ENCODE measurements at regions not wholly inside any gene's neighbourhood (a gene's known extent, or its start where the extent isn't known, plus 50 kb on each side); places are given as distances from the start of the nearest gene placed in this dataset.

DNA sequence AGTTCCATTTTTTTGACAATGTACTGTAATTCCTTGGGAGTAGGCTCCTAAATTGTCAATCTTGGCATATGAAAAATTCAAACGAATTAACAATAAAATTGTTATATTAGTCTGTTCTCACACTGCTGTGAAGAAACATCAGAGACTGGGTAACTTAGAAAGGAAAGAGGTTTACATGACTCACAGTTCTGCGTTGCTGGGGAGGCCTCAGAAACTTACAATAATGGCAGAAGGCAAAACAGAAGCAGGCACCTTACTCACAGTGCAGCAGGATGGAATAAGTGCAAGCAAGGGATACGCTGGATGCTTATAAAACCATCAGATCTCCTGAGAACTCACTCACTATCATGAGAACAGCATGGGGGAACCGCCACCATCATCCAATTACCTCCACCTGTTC is 246.4 kb upstream of the TRAM1L1 start:
- intact Hi-C loops (cut with DNase I; ENCODE audit: low total_unique reads) (no loop called here), in situ Hi-C loops (cut with MboI; ENCODE audit: low pct_ligation_motif_present in 1 of 4, low pct_unique_long_range_greater_than_20kb in 1 of 4, low sequenced_read_pairs in 3 of 4) (no loop called here)

DNA sequence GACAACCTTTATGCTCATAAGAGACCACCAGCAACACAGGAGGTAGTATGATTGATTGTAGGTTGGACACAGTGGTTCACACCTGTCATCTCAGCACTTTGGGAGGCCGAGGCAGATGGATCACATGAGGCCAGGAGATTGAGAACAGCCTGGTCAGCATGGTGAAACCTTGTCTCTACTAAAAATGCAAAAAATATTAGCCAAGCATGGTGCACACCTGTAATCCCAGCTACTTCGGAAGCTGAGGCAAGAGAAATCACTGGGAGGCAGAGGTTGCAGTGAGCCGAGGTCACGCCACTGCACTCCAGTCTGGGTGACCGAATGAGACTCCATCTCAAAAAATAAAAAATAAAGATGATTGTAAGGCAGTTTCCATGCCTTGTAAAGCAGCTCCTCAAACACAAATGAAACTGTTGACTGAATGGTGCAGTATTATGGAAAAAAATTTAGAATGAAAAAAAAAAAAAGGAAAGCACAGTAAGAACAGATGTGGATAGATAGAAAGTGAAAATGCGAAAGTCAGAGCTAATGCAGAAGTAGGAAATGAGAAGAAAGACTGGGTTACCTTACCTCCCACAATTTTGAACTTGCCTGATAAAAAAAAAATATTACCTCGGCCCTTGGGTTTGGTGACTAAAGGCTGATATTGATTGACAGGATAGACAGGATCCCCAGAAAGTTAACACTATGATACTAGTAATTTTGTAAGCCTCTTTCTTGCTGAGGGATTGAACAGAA is 249.2 kb upstream of the TRAM1L1 start:
- Histone ChIP-seq H3K4me1 (no peaks in the 10 kb centered on the region), H3K9me3 (no peaks in the 10 kb centered on the region), H3K36me3 (no peaks in the 10 kb centered on the region), H3K27ac (no peak overlapping the region), H3K4me3 (no peak overlapping the region), H3K27me3 (no peaks in the 10 kb centered on the region)
- WGBS, 2 donors (ENCODE audit: low coverage in 1 of 2) = 88 to 89% methylated on average over 6 to 7 of the region's 7 CpGs
- TF ChIP-seq POLR2A (IDR thresholded peaks at IDR 0.05) (no peak), POLR2AphosphoS5 (IDR thresholded peaks at IDR 0.05) (no peak), EP300 (IDR thresholded peaks at IDR 0.05; ENCODE audit: low read depth) (no peak), CTCF (IDR thresholded peaks at IDR 0.05) (no peak)
- in situ Hi-C loops (cut with MboI; ENCODE audit: low pct_ligation_motif_present in 1 of 4, low pct_unique_long_range_greater_than_20kb in 1 of 4, low sequenced_read_pairs in 3 of 4) (no loop called here), intact Hi-C loops (cut with DNase I; ENCODE audit: low total_unique reads) (no loop called here)
- DNase-seq = no peak

More for the DNA sequence above, 246.4 kb upstream of the TRAM1L1 start:
- H3K9me3 ChIP-seq = no peaks in the 10 kb centered on the region
- DNase-seq = no peak
- no peaks in the 10 kb centered on the region for H3K4me1 ChIP-seq
- H3K27me3 ChIP-seq = no peaks in the 10 kb centered on the region
- no peak for TF ChIP-seq POLR2A (IDR thresholded peaks at IDR 0.05)
- no peak overlapping the region for H3K4me3 ChIP-seq
- no peaks in the 10 kb centered on the region for H3K36me3 ChIP-seq
- WGBS, 2 donors (ENCODE audit: low coverage in 1 of 2) = 81 to 91% methylated on average over 3 to 4 of the region's 4 CpGs
- H3K27ac ChIP-seq = no peak overlapping the region

DNA sequence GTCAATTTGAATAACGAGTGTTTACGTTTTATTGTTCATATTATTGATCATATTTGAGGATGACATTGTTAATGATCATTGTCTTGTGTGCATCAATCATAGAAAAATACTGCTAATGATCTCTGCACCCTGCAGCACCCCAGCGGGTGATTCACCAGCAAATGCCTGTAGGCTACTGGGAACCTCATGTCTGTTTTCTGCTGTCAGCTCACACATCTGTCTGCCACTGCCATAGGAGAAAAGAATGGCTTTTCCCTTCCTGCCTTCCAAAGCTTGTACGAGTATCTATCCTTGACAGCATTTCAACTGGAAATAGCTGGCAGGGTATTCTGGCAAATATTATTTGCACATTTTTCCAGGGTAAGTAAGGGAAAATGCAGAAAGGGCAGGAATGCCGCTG is 272.1 kb upstream of the TRAM1L1 start:
- in situ Hi-C loops (cut with MboI; ENCODE audit: low pct_ligation_motif_present in 1 of 4, low pct_unique_long_range_greater_than_20kb in 1 of 4, low sequenced_read_pairs in 3 of 4) = no loop called here

GRCh38 chr4:117357866-117358265 is 272.5 kb upstream of the TRAM1L1 start:
- Histone ChIP-seq H3K9me3 (no peaks in the 10 kb centered on the region), H3K4me3 (no peak overlapping the region), H3K36me3 (no peaks in the 10 kb centered on the region), H3K27me3 (no peaks in the 10 kb centered on the region), H3K4me1 (no peaks in the 10 kb centered on the region), H3K27ac (no peak overlapping the region)
- WGBS, 2 donors (ENCODE audit: low coverage in 1 of 2) = 72 to 82% methylated on average over 4 of the region's 4 CpGs
- no peak for DNase-seq
- in situ Hi-C loops (cut with MboI; ENCODE audit: low pct_ligation_motif_present in 1 of 4, low pct_unique_long_range_greater_than_20kb in 1 of 4, low sequenced_read_pairs in 3 of 4) = no loop called here
- intact Hi-C loops (cut with DNase I; ENCODE audit: low total_unique reads) = no loop called here
- TF ChIP-seq POLR2A (IDR thresholded peaks at IDR 0.05) = no peak
- TF ChIP-seq EP300 (IDR thresholded peaks at IDR 0.05; ENCODE audit: low read depth) = no peak
- TF ChIP-seq POLR2AphosphoS5 (IDR thresholded peaks at IDR 0.05) = no peak
- TF ChIP-seq CTCF (IDR thresholded peaks at IDR 0.05) = no peak

More for the DNA sequence above, 272.1 kb upstream of the TRAM1L1 start:
- H3K36me3 ChIP-seq = no peaks in the 10 kb centered on the region
- no peaks in the 10 kb centered on the region for H3K27me3 ChIP-seq
- H3K27ac ChIP-seq = no peak overlapping the region
- 83 to 86% methylated on average over 5 of the region's 5 CpGs for WGBS, 2 donors (ENCODE audit: low coverage in 1 of 2)
- DNase-seq = no peak
- TF ChIP-seq EP300 (IDR thresholded peaks at IDR 0.05; ENCODE audit: low read depth) = no peak
- TF ChIP-seq CTCF (IDR thresholded peaks at IDR 0.05) = no peak
- no peak for TF ChIP-seq POLR2AphosphoS5 (IDR thresholded peaks at IDR 0.05)
- no peak for TF ChIP-seq POLR2A (IDR thresholded peaks at IDR 0.05)
- intact Hi-C loops (cut with DNase I; ENCODE audit: low total_unique reads) = no loop called here
- no peak overlapping the region for H3K4me3 ChIP-seq
- no peaks in the 10 kb centered on the region for H3K9me3 ChIP-seq
- H3K4me1 ChIP-seq = no peaks in the 10 kb centered on the region

Measured in transverse colon (tissue), 4 donors.